SU-DHL-6 (cell line): ENCODE measurements at regions not wholly inside any gene's neighbourhood (a gene's known extent, or its start where the extent isn't known, plus 50 kb on each side); places are given as distances from the start of the nearest gene placed in this dataset.

Experiments
- EZH2phosphoT487 ChIP-seq: fragments of 200-600 bp; sonication (generic), shearing (Covaris generic); conservative IDR thresholded peaks from 2 replicates; pipeline ENCODE4 v1.6.1; 2018; ENCODE audit warnings: mild to moderate bottlenecking, antibody characterized with exemption, low read length, moderate library complexity, mixed read lengths
- TF ChIP-seq, protein P1 (sequence below): fragments of 200-600 bp; sonication (generic); IDR thresholded peaks from one replicate; pipeline ENCODE4 v1.5.1; 2017; ENCODE audit warnings: antibody characterized with exemption, mild to moderate bottlenecking, low read length, moderate library complexity; ENCODE audit not compliant: insufficient read depth, poor library complexity, severe bottlenecking

GRCh38 chr6:153425536-153425935 is 294.5 kb upstream of the RGS17 start:
- TF ChIP-seq, protein P1, sequence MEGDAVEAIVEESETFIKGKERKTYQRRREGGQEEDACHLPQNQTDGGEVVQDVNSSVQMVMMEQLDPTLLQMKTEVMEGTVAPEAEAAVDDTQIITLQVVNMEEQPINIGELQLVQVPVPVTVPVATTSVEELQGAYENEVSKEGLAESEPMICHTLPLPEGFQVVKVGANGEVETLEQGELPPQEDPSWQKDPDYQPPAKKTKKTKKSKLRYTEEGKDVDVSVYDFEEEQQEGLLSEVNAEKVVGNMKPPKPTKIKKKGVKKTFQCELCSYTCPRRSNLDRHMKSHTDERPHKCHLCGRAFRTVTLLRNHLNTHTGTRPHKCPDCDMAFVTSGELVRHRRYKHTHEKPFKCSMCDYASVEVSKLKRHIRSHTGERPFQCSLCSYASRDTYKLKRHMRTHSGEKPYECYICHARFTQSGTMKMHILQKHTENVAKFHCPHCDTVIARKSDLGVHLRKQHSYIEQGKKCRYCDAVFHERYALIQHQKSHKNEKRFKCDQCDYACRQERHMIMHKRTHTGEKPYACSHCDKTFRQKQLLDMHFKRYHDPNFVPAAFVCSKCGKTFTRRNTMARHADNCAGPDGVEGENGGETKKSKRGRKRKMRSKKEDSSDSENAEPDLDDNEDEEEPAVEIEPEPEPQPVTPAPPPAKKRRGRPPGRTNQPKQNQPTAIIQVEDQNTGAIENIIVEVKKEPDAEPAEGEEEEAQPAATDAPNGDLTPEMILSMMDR, result no peak
- TF ChIP-seq EZH2phosphoT487, result no peak
